ENCODE measurements at regions not wholly inside any gene's neighbourhood (a gene's known extent, or its start where the extent isn't known, plus 50 kb on each side); places are given as distances from the start of the nearest gene placed in this dataset.
"Not testable (repeated sequence)": the region's sequence is repeated elsewhere in the genome, so short reads cannot be mapped to it uniquely, and the experiment has no call there.

DNA sequence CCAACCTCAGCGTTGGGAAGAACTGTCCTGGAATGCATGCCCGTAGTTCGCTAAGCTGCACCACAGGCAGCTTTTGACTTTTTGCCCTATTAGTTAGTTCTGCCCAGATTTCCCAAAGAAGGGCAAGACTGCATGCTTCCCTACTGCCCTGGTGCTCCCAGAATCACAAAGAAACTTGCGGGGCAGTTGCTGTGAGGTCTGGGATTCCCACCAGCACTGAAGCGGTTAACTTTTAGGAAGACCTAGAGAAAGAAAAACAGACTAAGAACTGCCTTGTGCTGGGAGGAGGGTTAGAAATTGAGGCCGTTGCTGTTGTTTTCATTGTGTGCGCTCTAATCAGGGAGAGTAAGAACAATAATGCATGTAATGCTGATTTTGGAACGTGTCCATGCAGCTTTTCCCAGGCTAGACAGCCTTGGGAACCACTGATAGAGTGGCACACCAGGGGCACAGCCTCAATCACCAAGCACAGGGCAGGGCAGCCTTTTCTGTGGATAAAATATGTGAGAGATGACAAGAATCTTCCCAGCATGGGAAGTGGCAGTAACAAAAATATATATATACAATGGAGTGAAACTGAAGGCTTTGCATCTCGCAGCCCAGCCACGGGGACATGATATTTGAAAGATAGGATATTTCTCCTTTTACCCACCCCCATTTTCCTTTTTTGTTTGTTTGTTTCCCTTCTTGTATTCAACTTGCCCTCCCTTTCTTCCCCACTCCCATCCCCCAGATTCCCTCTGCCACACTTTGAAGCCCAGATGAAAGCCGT lies 137.7 kb upstream of the HEY2 start:
- H3K4me3 ChIP-seq (ENCODE audit: low read depth, low read length), result no peak overlapping the region
- no peak for DNase-seq (ENCODE audit: low read depth)
- no peak for TF ChIP-seq CTCF (IDR thresholded peaks at IDR 0.05; ENCODE audit: control insufficient read depth, extremely low read depth, insufficient read depth)

DNA sequence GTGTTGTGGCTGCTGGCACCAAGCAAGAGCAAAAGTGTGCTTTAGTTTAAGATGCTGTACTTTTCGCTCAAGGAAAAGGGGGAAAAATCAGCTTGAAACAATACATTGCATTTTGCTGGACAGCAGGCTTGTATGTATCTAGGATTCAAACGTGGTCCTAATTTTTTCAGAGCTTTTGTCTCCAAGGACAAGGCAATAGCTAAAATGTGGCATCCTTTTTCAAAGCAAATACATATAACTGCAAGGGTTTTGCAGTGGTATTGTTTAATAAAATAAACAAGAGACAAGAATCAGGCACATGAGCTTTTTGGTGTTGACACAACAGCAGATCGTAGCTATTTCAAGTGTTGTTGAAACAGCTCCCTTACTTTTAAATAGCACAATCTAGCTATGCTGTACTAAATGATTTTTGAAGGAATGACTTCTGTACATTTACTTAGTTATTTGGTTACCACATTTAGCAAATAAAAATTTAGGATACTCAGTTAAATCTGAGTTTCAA lies 137.0 kb upstream of the HEY2 start:
- H3K4me3 ChIP-seq (ENCODE audit: low read depth, low read length), result no peak overlapping the region
- TF ChIP-seq CTCF (IDR thresholded peaks at IDR 0.05; ENCODE audit: control insufficient read depth, extremely low read depth, insufficient read depth), result no peak
- DNase-seq (ENCODE audit: low read depth), result no peak

GRCh38 chr6:125618629-125619028 lies 130.8 kb upstream of the HEY2 start:
- TF ChIP-seq CTCF (IDR thresholded peaks at IDR 0.05; ENCODE audit: control insufficient read depth, extremely low read depth, insufficient read depth), result no peak
- DNase-seq (ENCODE audit: low read depth), result no peak
- no peak overlapping the region for H3K4me3 ChIP-seq (ENCODE audit: low read depth, low read length)

DNA sequence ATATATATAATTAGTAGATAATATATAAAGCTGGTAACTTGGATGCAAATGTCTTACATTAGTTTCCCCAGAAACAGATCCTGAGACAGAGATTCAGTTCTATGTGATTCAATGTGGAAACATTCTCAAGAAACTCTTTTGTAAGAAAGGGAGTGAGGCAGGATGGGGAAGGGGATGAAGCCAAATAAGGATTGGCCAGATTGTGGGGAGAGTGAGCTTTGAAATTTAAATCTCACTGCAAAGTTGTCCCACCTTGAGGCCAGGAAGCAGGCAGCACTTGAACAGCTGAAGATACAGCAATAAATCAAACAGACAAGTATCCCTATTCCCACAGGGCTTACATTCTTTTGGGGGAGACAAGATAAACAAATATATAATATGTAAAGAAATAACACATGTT lies 126.3 kb upstream of the HEY2 start:
- no peak for TF ChIP-seq CTCF (IDR thresholded peaks at IDR 0.05; ENCODE audit: control insufficient read depth, extremely low read depth, insufficient read depth)
- no peak overlapping the region for H3K4me3 ChIP-seq (ENCODE audit: low read depth, low read length)
- no peak for DNase-seq (ENCODE audit: low read depth)

DNA sequence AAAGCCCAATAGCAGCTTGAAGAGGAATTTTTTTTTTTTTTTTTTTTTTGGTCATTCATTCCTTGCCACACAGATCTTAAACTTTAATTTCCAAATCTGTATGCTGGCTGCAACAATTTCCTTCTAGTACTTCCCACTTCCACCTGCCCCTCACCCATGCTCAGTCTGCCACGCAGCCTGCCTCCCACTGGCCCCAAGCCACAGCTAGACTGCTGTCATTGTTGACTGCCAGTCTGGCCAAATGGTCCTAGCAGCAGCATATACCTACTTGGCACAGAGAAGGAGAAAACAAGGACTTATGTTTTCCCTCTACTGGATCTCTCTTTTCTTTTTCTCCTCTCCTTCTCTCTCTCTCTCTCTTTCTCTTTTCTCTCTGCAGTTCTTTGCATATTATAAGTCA lies 118.3 kb upstream of the HEY2 start:
- no peak for TF ChIP-seq CTCF (IDR thresholded peaks at IDR 0.05; ENCODE audit: control insufficient read depth, extremely low read depth, insufficient read depth)
- DNase-seq (ENCODE audit: low read depth), result no peak
- no peak overlapping the region for H3K4me3 ChIP-seq (ENCODE audit: low read depth, low read length)

GRCh38 chr6:125636011-125636410 lies 113.4 kb upstream of the HEY2 start:
- DNase-seq (ENCODE audit: low read depth), result not testable (repeated sequence)

GRCh38 chr6:125636671-125637070 lies 112.8 kb upstream of the HEY2 start:
- DNase-seq (ENCODE audit: low read depth), result no peak
- TF ChIP-seq CTCF (IDR thresholded peaks at IDR 0.05; ENCODE audit: control insufficient read depth, extremely low read depth, insufficient read depth), result no peak
- no peak overlapping the region for H3K4me3 ChIP-seq (ENCODE audit: low read depth, low read length)

More at GRCh38 chr6:125636011-125636410, 113.4 kb upstream of the HEY2 start:
- not testable (repeated sequence) for H3K4me3 ChIP-seq (ENCODE audit: low read depth, low read length)
